ENCODE measurements at regions not wholly inside any gene's neighbourhood (a gene's known extent, or its start where the extent isn't known, plus 50 kb on each side); places are given as distances from the start of the nearest gene placed in this dataset.

DNA sequence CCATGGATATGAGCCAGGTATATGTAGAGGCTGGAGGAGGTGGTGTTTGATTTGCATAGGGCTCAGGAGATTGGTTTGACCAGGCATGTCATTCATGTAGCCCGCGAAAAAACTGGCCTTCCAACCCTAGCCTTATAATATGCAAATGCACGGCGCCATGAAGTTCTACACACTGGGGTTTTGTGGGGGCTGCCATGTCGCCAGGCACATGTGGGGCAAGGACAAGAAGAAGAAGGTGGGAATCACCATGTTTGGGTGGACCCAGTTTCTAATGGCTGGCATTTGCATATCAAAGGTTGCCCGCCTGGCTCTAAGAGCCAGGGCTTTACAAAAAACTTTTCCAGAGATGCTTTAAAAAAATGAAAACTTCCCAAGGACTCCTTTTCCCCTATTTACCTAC is 1251.0 kb downstream of the PCDH18 start:
- no peak for TF ChIP-seq CTCF (IDR thresholded peaks at IDR 0.05)

GRCh38 chr4:136277741-136278140 is 1254.6 kb downstream of the PCDH18 start:
- no peak for TF ChIP-seq CTCF (IDR thresholded peaks at IDR 0.05)

GRCh38 chr4:136246876-136247275 is 1285.4 kb downstream of the PCDH18 start:
- no peak for TF ChIP-seq CTCF (IDR thresholded peaks at IDR 0.05)

DNA sequence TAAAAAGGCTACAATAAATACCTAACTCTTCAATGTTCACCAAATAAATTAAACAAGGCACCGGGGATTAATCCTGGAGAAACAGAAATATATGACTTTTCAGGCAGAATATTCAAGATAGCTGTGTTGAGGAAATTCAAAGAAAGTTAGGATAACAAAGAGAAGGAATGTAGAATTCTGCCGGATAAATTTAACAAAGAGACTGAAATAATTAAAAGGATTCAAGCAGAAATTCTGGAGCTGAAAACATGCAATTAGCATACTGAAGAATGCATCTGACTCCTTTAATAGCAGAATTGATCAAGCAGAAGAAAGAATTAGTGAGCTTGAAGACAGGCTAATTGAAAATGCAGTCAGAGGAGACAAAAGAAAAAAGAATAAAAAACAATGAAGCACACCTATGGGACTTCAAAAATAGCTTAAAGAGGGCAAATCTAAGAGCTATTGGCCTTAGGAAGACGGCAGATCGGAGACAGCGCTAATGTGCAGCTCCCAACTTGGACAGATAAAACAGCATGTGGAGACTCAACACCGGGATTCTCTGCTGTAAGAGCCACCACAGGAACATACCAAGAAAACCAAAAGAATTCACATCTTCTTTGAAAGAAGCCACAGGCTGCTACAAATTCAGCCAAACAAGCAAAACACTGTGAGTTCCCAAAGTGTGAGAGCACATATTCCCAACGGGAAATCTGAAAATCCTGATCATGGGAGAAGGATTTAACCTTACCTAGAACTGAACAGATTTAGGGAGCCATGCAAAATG is 1290.9 kb downstream of the PCDH18 start:
- no peak for TF ChIP-seq CTCF (IDR thresholded peaks at IDR 0.05)

- no peak for TF ChIP-seq CTCF (IDR thresholded peaks at IDR 0.05)
Measured at GRCh38 chr4:136227315-136227714, 1305.0 kb downstream of the PCDH18 start.

- TF ChIP-seq CTCF (IDR thresholded peaks at IDR 0.05): no peak
Measured at GRCh38 chr4:136219592-136220125, 1312.6 kb downstream of the PCDH18 start.

GRCh38 chr4:136203199-136203598 is 1329.1 kb downstream of the PCDH18 start:
- no peak for TF ChIP-seq CTCF (IDR thresholded peaks at IDR 0.05)

Data from LNCAP (cell line).